Keratinocyte (primary cell): ENCODE measurements at regions not wholly inside any gene's neighbourhood (a gene's known extent, or its start where the extent isn't known, plus 50 kb on each side); places are given as distances from the start of the nearest gene placed in this dataset.

ENCODE experiments used
- DNase-seq: peaks from one replicate; pipeline ENCODE4 v3.0.0-alpha.2; 2011; ENCODE audit warnings: low read depth, missing footprints, low spot score
- FAIRE-seq: peaks from 2 replicates; lab custom pipeline; 2011; peaks lifted over from hg19 to GRCh38; lab: Jason Lieb, UNC
- H2AFZ ChIP-seq: 2 replicates; pipeline ENCODE4 v1.6.0; 2012; ENCODE audit warnings: low read length, control low read depth, inconsistent platforms; ENCODE audit not compliant: control insufficient read depth
- H3K27ac ChIP-seq: 2 replicates; pipeline ENCODE4 v1.5.1; 2011; ENCODE audit warnings: low read length; ENCODE audit not compliant: control insufficient read depth, insufficient read depth
- H3K27me3 ChIP-seq: 3 replicates; pipeline ENCODE4 v1.6.0; 2011; ENCODE audit warnings: low read length; ENCODE audit not compliant: control insufficient read depth, insufficient read depth; ENCODE audit errors: extremely low read depth
- H3K36me3 ChIP-seq, 2 experiments: 2 replicates in 1 of 2; 3 replicates in 1 of 2; pipeline ENCODE4 v1.5.1; 2011; ENCODE audit warnings: low read length in 2 of 2, mild to moderate bottlenecking in 1 of 2; ENCODE audit not compliant: control insufficient read depth in 2 of 2, insufficient read depth in 2 of 2; ENCODE audit errors: extremely low read depth in 1 of 2
- H3K4me1 ChIP-seq: 3 replicates; pipeline ENCODE4 v1.5.1; 2011; ENCODE audit warnings: low read length; ENCODE audit not compliant: control insufficient read depth, insufficient read depth; ENCODE audit errors: extremely low read depth
- H3K4me2 ChIP-seq: 3 replicates; pipeline ENCODE4 v1.6.0; 2011; ENCODE audit warnings: low read depth, low read length; ENCODE audit not compliant: control insufficient read depth, insufficient read depth; ENCODE audit errors: extremely low read depth
- H3K4me3 ChIP-seq, 3 experiments: fragments of 200-600 bp in 1 of 3; sonication (generic) in 1 of 3; 2 replicates in 2 of 3; 3 replicates in 1 of 3; pipeline ENCODE4 v1.5.1; 2011 to 2016; ENCODE audit warnings: low read length in 3 of 3, mild to moderate bottlenecking in 3 of 3, control low read depth in 2 of 3, inconsistent platforms in 1 of 3, low read depth in 1 of 3, mixed read lengths in 1 of 3, mixed run types in 1 of 3, moderate library complexity in 1 of 3; ENCODE audit not compliant: control insufficient read depth in 2 of 3, insufficient read depth in 2 of 3; ENCODE audit errors: extremely low read depth in 1 of 3
- H3K79me2 ChIP-seq: 2 replicates; pipeline ENCODE4 v1.6.0; 2012; ENCODE audit warnings: low read length; ENCODE audit not compliant: control insufficient read depth, insufficient read depth
- H3K9ac ChIP-seq: 3 replicates; pipeline ENCODE4 v1.6.0; 2011; ENCODE audit warnings: low read length; ENCODE audit not compliant: control insufficient read depth, insufficient read depth; ENCODE audit errors: extremely low read depth
- H3K9me1 ChIP-seq: 3 replicates; pipeline ENCODE4 v1.6.0; 2011; ENCODE audit warnings: low read length; ENCODE audit not compliant: control insufficient read depth, insufficient read depth; ENCODE audit errors: extremely low read depth
- H3K9me3 ChIP-seq: 2 replicates; pipeline ENCODE4 v1.5.1; 2012; ENCODE audit warnings: low read depth, low read length; ENCODE audit not compliant: control insufficient read depth
- H4K20me1 ChIP-seq: 3 replicates; pipeline ENCODE4 v1.6.0; 2011; ENCODE audit warnings: low read length; ENCODE audit not compliant: control insufficient read depth, insufficient read depth; ENCODE audit errors: extremely low read depth
- EZH2 ChIP-seq: IDR thresholded peaks from one replicate; pipeline ENCODE4 v1.6.1; 2012; ENCODE audit warnings: inconsistent platforms, mild to moderate bottlenecking, low read length, moderate library complexity
- dilution Hi-C: fragments of 300-500 bp; cut with MboI; formaldehyde crosslinking; loops from one replicate; pipeline ENCODE4 v1.7.0; 2020; ENCODE audit warnings: low sequenced_read_pairs; ENCODE audit not compliant: extremely low pct_ligation_motif_present
- TF ChIP-seq, protein P1 (sequence below), 3 experiments: IDR thresholded peaks in 1 of 3; conservative IDR thresholded peaks in 1 of 3; optimal IDR thresholded peaks in 1 of 3; 2 replicates in 2 of 3; 3 replicates in 1 of 3; pipeline versions ENCODE3 to v1.5.1; 2011; ENCODE audit warnings: low read length in 3 of 3, mild to moderate bottlenecking in 3 of 3, moderate library complexity in 2 of 3, control low read depth in 1 of 3, inconsistent platforms in 1 of 3; ENCODE audit not compliant: insufficient read depth in 2 of 3; ENCODE audit errors: extremely low read depth in 1 of 3

DNA sequence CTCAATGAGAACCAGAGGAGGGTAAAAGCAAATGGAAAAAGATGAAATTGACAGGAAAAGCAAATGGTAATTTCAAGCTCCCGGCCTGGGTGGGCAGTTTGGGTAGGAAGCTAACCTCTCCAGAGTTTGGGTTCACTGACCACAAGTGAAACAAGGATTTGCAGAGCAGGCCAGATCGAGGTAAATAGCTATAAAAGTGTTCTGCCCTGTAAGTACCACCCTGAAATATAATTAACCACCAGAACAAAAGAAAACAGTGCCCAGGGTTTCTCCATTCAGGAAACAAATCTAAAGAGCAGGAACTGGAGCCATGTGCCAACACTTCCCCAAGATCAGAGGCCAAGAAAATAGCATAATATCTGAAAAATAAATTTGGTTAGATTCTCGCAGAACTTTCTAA is 276.7 kb upstream of the MEOX2 start:
- no peaks in the 10 kb centered on the region for H3K36me3 ChIP-seq
- no peak overlapping the region for H3K9ac ChIP-seq
- no peak overlapping the region for H3K27ac ChIP-seq
- H3K4me2 ChIP-seq, result no peak overlapping the region
- no peak overlapping the region for H3K4me3 ChIP-seq
- no peaks in the 10 kb centered on the region for H3K4me1 ChIP-seq
- no peaks in the 10 kb centered on the region for H3K27me3 ChIP-seq
- dilution Hi-C loops, result no loop called here
- H2AFZ ChIP-seq, result no peak overlapping the region
- no peaks in the 10 kb centered on the region for H3K9me1 ChIP-seq
- no peaks in the 10 kb centered on the region for H4K20me1 ChIP-seq
- no peaks in the 10 kb centered on the region for H3K79me2 ChIP-seq
- no peak for FAIRE-seq
- no peak for DNase-seq
- TF ChIP-seq EZH2, result no peak
- TF ChIP-seq, protein P1, sequence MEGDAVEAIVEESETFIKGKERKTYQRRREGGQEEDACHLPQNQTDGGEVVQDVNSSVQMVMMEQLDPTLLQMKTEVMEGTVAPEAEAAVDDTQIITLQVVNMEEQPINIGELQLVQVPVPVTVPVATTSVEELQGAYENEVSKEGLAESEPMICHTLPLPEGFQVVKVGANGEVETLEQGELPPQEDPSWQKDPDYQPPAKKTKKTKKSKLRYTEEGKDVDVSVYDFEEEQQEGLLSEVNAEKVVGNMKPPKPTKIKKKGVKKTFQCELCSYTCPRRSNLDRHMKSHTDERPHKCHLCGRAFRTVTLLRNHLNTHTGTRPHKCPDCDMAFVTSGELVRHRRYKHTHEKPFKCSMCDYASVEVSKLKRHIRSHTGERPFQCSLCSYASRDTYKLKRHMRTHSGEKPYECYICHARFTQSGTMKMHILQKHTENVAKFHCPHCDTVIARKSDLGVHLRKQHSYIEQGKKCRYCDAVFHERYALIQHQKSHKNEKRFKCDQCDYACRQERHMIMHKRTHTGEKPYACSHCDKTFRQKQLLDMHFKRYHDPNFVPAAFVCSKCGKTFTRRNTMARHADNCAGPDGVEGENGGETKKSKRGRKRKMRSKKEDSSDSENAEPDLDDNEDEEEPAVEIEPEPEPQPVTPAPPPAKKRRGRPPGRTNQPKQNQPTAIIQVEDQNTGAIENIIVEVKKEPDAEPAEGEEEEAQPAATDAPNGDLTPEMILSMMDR (optimal IDR thresholded peaks at IDR 0.05 in 1 of 3, IDR thresholded peaks at IDR 0.05 in 1 of 3, conservative IDR thresholded peaks at IDR 0.05 in 1 of 3; ENCODE audit: extremely low read depth in 1 of 3, insufficient read depth in 2 of 3, low read length in 3 of 3), result no peak
- no peaks in the 10 kb centered on the region for H3K9me3 ChIP-seq

DNA sequence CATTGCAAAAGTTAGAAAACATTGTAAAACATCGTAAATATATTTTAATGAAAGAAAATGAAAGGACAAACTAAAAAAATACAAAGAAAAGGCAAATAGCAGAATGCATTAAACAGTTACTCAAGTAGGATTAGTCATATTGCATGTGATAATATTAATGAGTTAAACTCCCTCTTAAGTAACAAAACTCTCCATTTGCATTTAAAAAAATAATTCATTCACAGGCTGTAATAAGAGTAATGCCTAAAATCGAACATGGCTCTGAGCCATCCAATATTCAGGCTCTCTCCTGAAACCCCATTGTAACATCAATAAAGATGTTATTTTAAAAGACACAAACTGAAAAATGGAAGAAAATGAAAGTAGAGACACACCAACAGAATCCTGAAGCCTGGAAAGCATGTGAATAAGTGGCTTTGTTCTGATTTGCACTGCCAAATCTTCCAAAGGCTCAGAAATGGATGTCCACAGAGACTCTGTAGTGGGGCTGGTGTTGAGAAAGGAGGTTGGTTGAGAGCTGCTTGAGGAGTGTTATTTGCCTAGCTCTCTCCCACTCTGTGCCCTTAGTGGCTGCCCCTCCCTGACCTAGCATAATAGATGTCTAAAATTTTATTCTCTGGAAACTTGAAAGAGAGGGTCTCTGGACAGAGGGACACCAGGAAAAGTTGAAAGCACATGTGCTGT is 268.3 kb upstream of the MEOX2 start:
- Histone ChIP-seq H3K4me1 (no peaks in the 10 kb centered on the region), H3K36me3 (no peaks in the 10 kb centered on the region), H3K9me3 (no peaks in the 10 kb centered on the region), H2AFZ (no peak overlapping the region), H3K27me3 (no peaks in the 10 kb centered on the region), H3K9ac (no peak overlapping the region), H3K79me2 (no peaks in the 10 kb centered on the region), H4K20me1 (no peaks in the 10 kb centered on the region), H3K4me3 (no peak overlapping the region), H3K27ac (no peak overlapping the region), H3K4me2 (no peak overlapping the region), H3K9me1 (no peaks in the 10 kb centered on the region)
- DNase-seq, result no peak
- no peak for FAIRE-seq
- TF ChIP-seq, protein P1 (optimal IDR thresholded peaks at IDR 0.05 in 1 of 3, IDR thresholded peaks at IDR 0.05 in 1 of 3, conservative IDR thresholded peaks at IDR 0.05 in 1 of 3; ENCODE audit: extremely low read depth in 1 of 3, insufficient read depth in 2 of 3, low read length in 3 of 3), result no peak
- no peak for TF ChIP-seq EZH2
- dilution Hi-C loops, result no loop called here
